Osteoblast (primary cell): ENCODE measurements at regions not wholly inside any gene's neighbourhood (a gene's known extent, or its start where the extent isn't known, plus 50 kb on each side); places are given as distances from the start of the nearest gene placed in this dataset.
"Not testable (repeated sequence)": the region's sequence is repeated elsewhere in the genome, so short reads cannot be mapped to it uniquely, and the experiment has no call there.

Experiments used
- DNase-seq: peaks from one replicate; pipeline ENCODE4 v3.0.0; 2011; ENCODE audit warnings: low spot score, mixed read lengths; ENCODE audit not compliant: insufficient read length; ENCODE audit errors: missing footprints
- H2AFZ ChIP-seq: 2 replicates; pipeline ENCODE4 v1.6.0; 2011; ENCODE audit warnings: mild to moderate bottlenecking, low read length
- H3K27ac ChIP-seq: 2 replicates; pipeline ENCODE4 v1.5.1; 2011; ENCODE audit warnings: mild to moderate bottlenecking, low read depth, low read length, moderate library complexity
- H3K27me3 ChIP-seq: 2 replicates; pipeline ENCODE4 v1.6.0; 2012; ENCODE audit warnings: mild to moderate bottlenecking, control low read depth, inconsistent platforms, low read length, moderate library complexity; ENCODE audit not compliant: insufficient read depth
- H3K36me3 ChIP-seq: 2 replicates; pipeline ENCODE4 v1.5.1; 2011; ENCODE audit warnings: mild to moderate bottlenecking, low read length, control low read depth, moderate library complexity; ENCODE audit not compliant: insufficient read depth
- H3K4me1 ChIP-seq: 2 replicates; pipeline ENCODE4 v1.5.1; 2011; ENCODE audit warnings: mild to moderate bottlenecking, low read length, control low read depth, moderate library complexity; ENCODE audit not compliant: insufficient read depth
- H3K4me2 ChIP-seq: 2 replicates; pipeline ENCODE4 v1.6.0; 2011; ENCODE audit warnings: mild to moderate bottlenecking, low read length; ENCODE audit not compliant: insufficient read depth
- H3K4me3 ChIP-seq: fragments of 200-600 bp; sonication (generic); 3 replicates; pipeline ENCODE4 v1.5.1; 2012; ENCODE audit warnings: mild to moderate bottlenecking, low read length, inconsistent platforms; ENCODE audit not compliant: insufficient read depth
- H3K79me2 ChIP-seq: 2 replicates; pipeline ENCODE4 v1.6.0; 2012; ENCODE audit warnings: mild to moderate bottlenecking, low read length, control low read depth, inconsistent platforms; ENCODE audit not compliant: insufficient read depth
- H3K9me3 ChIP-seq: 2 replicates; pipeline ENCODE4 v1.5.1; 2011; ENCODE audit warnings: low read depth, low read length, control low read depth
- H4K20me1 ChIP-seq: 2 replicates; pipeline ENCODE4 v1.6.0; 2012; ENCODE audit warnings: mild to moderate bottlenecking, low read length, control low read depth; ENCODE audit not compliant: insufficient read depth
- CTCF ChIP-seq: IDR thresholded peaks from 2 replicates; pipeline ENCODE4 v1.5.1; 2011; ENCODE audit warnings: mild to moderate bottlenecking, low read depth, low read length, moderate library complexity; ENCODE audit errors: extremely low read depth

DNA sequence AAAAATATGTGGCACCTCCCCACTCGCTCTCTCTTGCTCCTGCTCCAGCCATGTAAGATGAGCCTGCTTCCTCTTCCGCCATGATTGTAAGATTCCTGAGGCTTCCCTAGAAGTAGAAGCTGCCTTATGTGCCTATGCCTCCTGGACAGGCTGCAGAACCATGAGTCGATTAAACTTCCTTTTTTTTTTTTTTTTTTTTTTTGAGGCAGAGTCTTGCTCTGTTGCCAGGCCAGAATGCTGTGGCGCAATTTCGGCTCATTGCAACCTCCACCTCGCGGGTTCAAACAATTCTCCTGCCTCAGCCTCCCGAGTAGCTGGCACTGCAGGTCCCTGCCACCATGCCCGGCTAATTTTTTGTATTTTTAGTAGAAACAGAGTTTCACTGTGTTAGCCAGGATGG is 112.5 kb downstream of the FAM217A start:
- Histone ChIP-seq H3K79me2 (no peaks in the 10 kb centered on the region), H3K36me3 (no peaks in the 10 kb centered on the region), H3K27ac (no peak overlapping the region), H3K9me3 (no peaks in the 10 kb centered on the region), H3K4me1 (peaks cover 18% of the 10 kb centered on the region), H3K4me3 (no peak overlapping the region), H2AFZ (no peak overlapping the region), H3K27me3 (no peaks in the 10 kb centered on the region), H3K4me2 (no peak overlapping the region), H4K20me1 (no peaks in the 10 kb centered on the region)
- DNase-seq: no peak
- TF ChIP-seq CTCF: no peak

DNA sequence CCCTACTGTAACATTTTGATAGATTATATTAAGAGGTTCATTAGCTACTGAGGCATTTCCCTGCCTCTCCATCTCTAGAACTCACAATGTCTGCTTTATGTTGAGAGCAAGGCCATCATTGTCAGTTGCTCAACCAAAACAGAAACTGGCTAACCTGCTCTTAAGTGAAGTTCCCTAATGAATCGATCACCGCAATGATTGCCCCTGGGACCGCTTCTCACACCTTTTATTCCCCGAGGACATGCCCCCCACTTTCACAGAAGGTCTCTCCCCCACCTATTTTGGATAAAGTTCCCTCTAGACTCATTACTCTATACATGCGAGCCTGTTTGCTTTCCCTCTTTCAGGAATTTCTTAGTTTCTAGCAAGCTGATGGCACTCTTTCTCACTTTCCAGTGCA is 108.8 kb downstream of the FAM217A start:
- no peak overlapping the region for H3K4me2 ChIP-seq
- no peak overlapping the region for H3K27ac ChIP-seq
- H3K4me1 ChIP-seq: peaks cover 6% of the 10 kb centered on the region
- H3K4me3 ChIP-seq: no peak overlapping the region
- H3K27me3 ChIP-seq: no peaks in the 10 kb centered on the region
- H3K36me3 ChIP-seq: no peaks in the 10 kb centered on the region
- no peaks in the 10 kb centered on the region for H3K79me2 ChIP-seq
- H2AFZ ChIP-seq: no peak overlapping the region
- no peaks in the 10 kb centered on the region for H3K9me3 ChIP-seq
- DNase-seq: no peak
- TF ChIP-seq CTCF: no peak
- H4K20me1 ChIP-seq: no peaks in the 10 kb centered on the region

DNA sequence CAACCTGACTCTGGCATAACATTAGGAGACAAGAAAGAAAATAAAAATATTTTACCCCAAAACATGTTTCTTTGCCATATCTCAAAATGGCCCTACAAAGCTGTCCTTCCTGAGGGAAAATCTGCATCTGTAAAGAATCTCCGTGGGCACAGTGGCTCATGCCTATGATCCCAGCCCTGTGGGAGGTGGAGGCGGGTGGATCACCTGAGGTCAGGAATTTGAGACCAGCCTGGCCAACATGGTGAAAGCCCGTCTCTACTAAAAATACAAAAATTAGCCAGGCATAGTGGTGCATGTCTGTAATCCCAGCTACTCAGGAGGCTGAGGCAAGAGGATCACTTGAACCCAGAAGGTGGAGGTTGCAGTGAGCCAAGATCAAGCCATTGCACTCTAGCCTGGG is 105.8 kb downstream of the FAM217A start:
- H3K27me3 ChIP-seq, H3K79me2 ChIP-seq, H3K9me3 ChIP-seq, H3K4me3 ChIP-seq, H2AFZ ChIP-seq, DNase-seq, H3K27ac ChIP-seq, H3K4me2 ChIP-seq, H3K36me3 ChIP-seq, H4K20me1 ChIP-seq: not testable (repeated sequence)
- peaks cover 16% of the 10 kb centered on the region for H3K4me1 ChIP-seq

- H4K20me1 ChIP-seq: no peaks in the 10 kb centered on the region
- no peak overlapping the region for H2AFZ ChIP-seq
- peaks cover 24% of the 10 kb centered on the region for H3K4me1 ChIP-seq
- no peaks in the 10 kb centered on the region for H3K79me2 ChIP-seq
- no peaks in the 10 kb centered on the region for H3K36me3 ChIP-seq
- no peak overlapping the region for H3K4me3 ChIP-seq
- no peak overlapping the region for H3K27ac ChIP-seq
- peak overlapping the region; percentile 24 for H3K4me2 ChIP-seq
- peak; percentile 58 for DNase-seq
- peak; percentile 88 for TF ChIP-seq CTCF
- H3K9me3 ChIP-seq: no peaks in the 10 kb centered on the region
- H3K27me3 ChIP-seq: no peaks in the 10 kb centered on the region
Observed at GRCh38 chr6:3977875-3978711, 100.8 kb downstream of the FAM217A start.

GRCh38 chr6:3978966-3979365 is 100.0 kb downstream of the FAM217A start:
- not testable (repeated sequence) for DNase-seq, H3K36me3 ChIP-seq, H3K27ac ChIP-seq, H3K9me3 ChIP-seq, H3K4me3 ChIP-seq, H3K79me2 ChIP-seq, H2AFZ ChIP-seq, H4K20me1 ChIP-seq, H3K27me3 ChIP-seq
- Histone ChIP-seq H3K4me1 (peaks cover 24% of the 10 kb centered on the region), H3K4me2 (peak overlapping the region; percentile 24)
